IMR-90 (cell line): ENCODE measurements at regions not wholly inside any gene's neighbourhood (a gene's known extent, or its start where the extent isn't known, plus 50 kb on each side); places are given as distances from the start of the nearest gene placed in this dataset.

Source experiments
- ATAC-seq: fragments of 200-7000 bp; cut with Tn5 transposase; 2 replicates; pipeline ENCODE4 v1.9.1; 2020; ENCODE audit warnings: low read depth, mild to moderate bottlenecking, moderate library complexity
- BruUV-seq: library from RNA; stranded (reverse); fragments of 400-500 nt; replicated peaks from 2 replicates; lab custom pipeline; 2021; lab: Mats Ljungman, UMichigan
- CTCF ChIA-PET: fragments of 300-600 bp; formaldehyde crosslinking; extraction: SDS; loops from one replicate; lab custom pipeline; 2021; ENCODE audit warnings: antibody characterized with exemption; lab: Yijun Ruan, JAX
- POLR2A ChIA-PET: fragments of 300-600 bp; sonication (Branson Sonifier 250); formaldehyde crosslinking; loops from one replicate; lab custom pipeline; 2022; ENCODE audit warnings: antibody characterized with exemption; ENCODE audit not compliant: unreplicated experiment; lab: Charles Lee
- DNase-seq: peaks from one replicate; pipeline ENCODE4 v3.0.0; 2013
- H2AFZ ChIP-seq: replicated peaks from 2 replicates; pipeline ENCODE3; 2013; ENCODE audit warnings: low read length, mild to moderate bottlenecking; ENCODE audit not compliant: poor library complexity
- H2AK5ac ChIP-seq: 2 replicates; pipeline ENCODE4 v1.6.1; 2013; ENCODE audit warnings: low read depth, low read length, inconsistent platforms
- H2AK9ac ChIP-seq: replicated peaks from 2 replicates; pipeline ENCODE3; 2013; ENCODE audit warnings: mild to moderate bottlenecking, low read depth, low read length, moderate library complexity; ENCODE audit not compliant: poor library complexity
- H2BK120ac ChIP-seq: 2 replicates; pipeline ENCODE4 v1.6.1; 2013; ENCODE audit warnings: low read depth, low read length, inconsistent platforms
- H2BK15ac ChIP-seq: 3 replicates; pipeline ENCODE4 v1.6.1; 2013; ENCODE audit warnings: low read depth, low read length, inconsistent platforms
- H2BK20ac ChIP-seq: 2 replicates; pipeline ENCODE4 v1.6.1; 2013; ENCODE audit warnings: low read depth, mild to moderate bottlenecking, inconsistent platforms, low read length, moderate library complexity
- H2BK5ac ChIP-seq: 2 replicates; pipeline ENCODE4 v1.6.1; 2013; ENCODE audit warnings: mild to moderate bottlenecking, low read depth, low read length, inconsistent platforms; ENCODE audit not compliant: poor library complexity, severe bottlenecking
- H3K14ac ChIP-seq: replicated peaks from 2 replicates; pipeline ENCODE4 v1.6.1; 2013; ENCODE audit warnings: low read depth, low read length, inconsistent platforms
- H3K18ac ChIP-seq: 2 replicates; pipeline ENCODE4 v1.6.1; 2013; ENCODE audit warnings: low read depth, low read length, control low read depth
- H3K23ac ChIP-seq: 2 replicates; pipeline ENCODE4 v1.6.1; 2013; ENCODE audit warnings: low read depth, low read length, inconsistent platforms
- H3K27ac ChIP-seq: 2 replicates; pipeline ENCODE4 v1.5.1; 2013; ENCODE audit warnings: mild to moderate bottlenecking, control low read depth, low read length; ENCODE audit not compliant: insufficient read depth
- H3K27me3 ChIP-seq: 2 replicates; pipeline ENCODE4 v1.6.1; 2013; ENCODE audit warnings: low read length; ENCODE audit not compliant: control insufficient read depth, insufficient read depth
- H3K36me3 ChIP-seq: 2 replicates; pipeline ENCODE4 v1.6.1; 2013; ENCODE audit warnings: low read length, mixed read lengths; ENCODE audit not compliant: control insufficient read depth, insufficient read depth
- H3K4ac ChIP-seq: 2 replicates; pipeline ENCODE4 v1.6.1; 2013; ENCODE audit warnings: low read depth, low read length, inconsistent platforms
- H3K4me1 ChIP-seq: 2 replicates; pipeline ENCODE4 v1.6.1; 2013; ENCODE audit warnings: low read length, mixed read lengths; ENCODE audit not compliant: control insufficient read depth, insufficient read depth
- H3K4me2 ChIP-seq: 2 replicates; pipeline ENCODE4 v1.6.1; 2013; ENCODE audit warnings: low read depth, mild to moderate bottlenecking, control low read depth, low read length, moderate library complexity
- H3K4me3 ChIP-seq: 2 replicates; pipeline ENCODE4 v1.5.1; 2013; ENCODE audit warnings: low read depth, mild to moderate bottlenecking, control low read depth, low read length, moderate library complexity; ENCODE audit not compliant: insufficient read depth
- H3K56ac ChIP-seq: 2 replicates; pipeline ENCODE4 v1.6.1; 2013; ENCODE audit warnings: low read length, inconsistent platforms; ENCODE audit not compliant: insufficient read depth; ENCODE audit errors: extremely low read depth
- H3K79me1 ChIP-seq, 2 experiments: 2 replicates each; pipeline ENCODE4 v1.6.1; 2013; ENCODE audit warnings: low read length in 2 of 2, inconsistent platforms in 1 of 2, low read depth in 1 of 2
- H3K9ac ChIP-seq: 2 replicates; pipeline ENCODE4 v1.6.1; 2013; ENCODE audit warnings: low read depth, low read length, control low read depth
- H3K9me1 ChIP-seq: 2 replicates; pipeline ENCODE4 v1.6.1; 2013; ENCODE audit warnings: low read length, inconsistent platforms; ENCODE audit not compliant: insufficient read depth
- H3K9me3 ChIP-seq: 2 replicates; pipeline ENCODE4 v1.6.1; 2013; ENCODE audit warnings: low read length; ENCODE audit not compliant: control insufficient read depth, insufficient read depth
- H4K20me1 ChIP-seq: 2 replicates; pipeline ENCODE4 v1.6.1; 2013; ENCODE audit warnings: low read length, inconsistent platforms; ENCODE audit not compliant: insufficient read depth
- H4K5ac ChIP-seq: 2 replicates; pipeline ENCODE4 v1.6.1; 2013; ENCODE audit warnings: mild to moderate bottlenecking, low read depth, low read length, control low read depth
- H4K8ac ChIP-seq, 2 experiments: 2 replicates each; pipeline ENCODE4 v1.6.1; 2013; ENCODE audit warnings: low read depth in 2 of 2, low read length in 2 of 2, control low read depth in 1 of 2, inconsistent platforms in 1 of 2
- H4K91ac ChIP-seq: 2 replicates; pipeline ENCODE4 v1.6.1; 2013; ENCODE audit warnings: low read depth, low read length, inconsistent platforms; ENCODE audit not compliant: insufficient read depth
- CHD1 ChIP-seq: IDR thresholded peaks from 2 replicates; pipeline ENCODE4 v1.6.1; 2012; ENCODE audit warnings: low read depth, low read length, improper control_type of control experiment
- NFE2L2 ChIP-seq: fragments of 150-350 bp; IDR thresholded peaks from 2 replicates; pipeline ENCODE4 v1.6.1; 2016; ENCODE audit warnings: low read depth, mild to moderate bottlenecking, low read length
- RCOR1 ChIP-seq: IDR thresholded peaks from 2 replicates; pipeline ENCODE4 v1.6.1; 2012; ENCODE audit warnings: mild to moderate bottlenecking, low read length, improper control_type of control experiment; ENCODE audit not compliant: insufficient replicate concordance
- RFX5 ChIP-seq: IDR thresholded peaks from 2 replicates; pipeline ENCODE4 v1.8.0; 2012; ENCODE audit warnings: low read depth, mild to moderate bottlenecking, low read length, moderate library complexity
- SMC3 ChIP-seq: fragments of 150-350 bp; IDR thresholded peaks from 2 replicates; pipeline ENCODE4 v1.6.1; 2016; ENCODE audit warnings: low read depth, mild to moderate bottlenecking, antibody characterized with exemption, low read length, moderate library complexity
- WGBS, 2 experiments: methylation state at CpG; one replicate each; pipeline versions ENCODE4 v1.1.5 to v1.1.7; 2013; ENCODE audit warnings: missing lambda C conversion rate in 2 of 2; ENCODE audit not compliant: insufficient read length in 1 of 2; ENCODE audit errors: extremely low coverage in 2 of 2; 5-methylcytosine and 5-hydroxymethylcytosine counted together
- dilution Hi-C: fragments of 300-500 bp; cut with HindIII; formaldehyde crosslinking; loops from one replicate; pipeline ENCODE4 v1.14.3; 2018; ENCODE audit warnings: low sequenced_read_pairs; ENCODE audit not compliant: unreplicated experiment
- in situ Hi-C: fragments of 300-500 bp; cut with MboI; formaldehyde crosslinking; loops from 3 replicates; pipeline ENCODE4 v1.14.3; 2019; ENCODE audit warnings: low sequenced_read_pairs, inconsistent platforms, mixed read lengths
- intact Hi-C: fragments of 100-400 bp; cut with micrococcal nuclease; formaldehyde crosslinking; loops from 2 replicates; pipeline ENCODE4 v1.10.0; 2022

- H3K36me3 ChIP-seq, result no peaks in the 10 kb centered on the region
- H2BK120ac ChIP-seq, result no peak overlapping the region
- H2BK5ac ChIP-seq, result no peak overlapping the region
- ATAC-seq (no peak), DNase-seq (no peak)
- no peaks in the 10 kb centered on the region for H3K9me3 ChIP-seq
- intact Hi-C loops, result no loop called here
- no peak overlapping the region for H3K27ac ChIP-seq
- no peak overlapping the region for H3K9ac ChIP-seq
- H3K14ac ChIP-seq, result no peak overlapping the region
- TF ChIP-seq RFX5 (no peak), RCOR1 (no peak), CHD1 (no peak), SMC3 (no peak), NFE2L2 (no peak)
- no CpG with 5 or more reads among the region's 2 CpGs for WGBS, 2 experiments
- no peak overlapping the region for H3K56ac ChIP-seq
- no peak overlapping the region for H4K8ac ChIP-seq
- no peak overlapping the region for H2AFZ ChIP-seq
- H3K4me3 ChIP-seq, result no peak overlapping the region
- H4K91ac ChIP-seq, result no peak overlapping the region
- H3K4ac ChIP-seq, result no peak overlapping the region
- H4K5ac ChIP-seq, result no peak overlapping the region
- no peak overlapping the region for H3K18ac ChIP-seq
- no peak overlapping the region for H2BK15ac ChIP-seq
- H3K4me2 ChIP-seq, result no peak overlapping the region
- no peak overlapping the region for H3K23ac ChIP-seq
- H3K79me1 ChIP-seq, result no peaks in the 10 kb centered on the region
- no peak overlapping the region for H2AK5ac ChIP-seq
- dilution Hi-C loops, result no loop called here
- H2BK20ac ChIP-seq, result no peak overlapping the region
- no peaks in the 10 kb centered on the region for H3K27me3 ChIP-seq
- no peaks in the 10 kb centered on the region for H3K9me1 ChIP-seq
- no peaks in the 10 kb centered on the region for H3K4me1 ChIP-seq
- BruUV-seq, result no TSS peak
- in situ Hi-C loops, result no loop called here
- ChIA-PET POLR2A (no interaction called here), CTCF (no interaction called here)
- no peaks in the 10 kb centered on the region for H4K20me1 ChIP-seq
- no peak overlapping the region for H2AK9ac ChIP-seq
These were observed 224.7 kb downstream of the SREK1 start for GRCh38 chr5:66368811-66369210.
